OCI-LY3 (cell line): ENCODE measurements at regions not wholly inside any gene's neighbourhood (a gene's known extent, or its start where the extent isn't known, plus 50 kb on each side); places are given as distances from the start of the nearest gene placed in this dataset.

ENCODE experiments used
- CTCF ChIP-seq: fragments of 200-600, 300-600 bp; sonication (generic); IDR thresholded peaks from 2 replicates; pipeline ENCODE4 v1.5.1; 2014; ENCODE audit warnings: antibody characterized with exemption, low read length, low read depth
- EZH2phosphoT487 ChIP-seq: fragments of 200-600 bp; shearing (Covaris generic); IDR thresholded peaks from 2 replicates; pipeline ENCODE4 v1.6.1; 2018; ENCODE audit warnings: antibody characterized with exemption, mixed run types, low read depth

GRCh38 chr3:110413807-110414748 is 657.5 kb upstream of the NECTIN3 start:
- TF ChIP-seq CTCF (no peak), EZH2phosphoT487 (no peak)
